Activated naive CD8-positive, alpha-beta T cell treated with anti-CD3 and anti-CD28 coated beads for 36 hours (primary cell): ENCODE measurements at regions not wholly inside any gene's neighbourhood (a gene's known extent, or its start where the extent isn't known, plus 50 kb on each side); places are given as distances from the start of the nearest gene placed in this dataset.

ENCODE experiments used
- DNase-seq: peaks from one replicate; pipeline ENCODE4 v3.0.0; 2021
- H3K27ac Mint-ChIP-seq: one replicate; pipeline ENCODE4 v1.8.0; 2022; ENCODE audit warnings: mild to moderate bottlenecking, moderate library complexity, mixed read lengths
- H3K27me3 Mint-ChIP-seq: one replicate; pipeline ENCODE4 v1.8.0; 2022; ENCODE audit warnings: mild to moderate bottlenecking, mixed read lengths
- H3K36me3 Mint-ChIP-seq: one replicate; pipeline ENCODE4 v1.8.0; 2021; ENCODE audit warnings: mild to moderate bottlenecking, mixed read lengths
- H3K4me1 Mint-ChIP-seq: one replicate; pipeline ENCODE4 v1.8.0; 2021; ENCODE audit warnings: mixed read lengths
- H3K4me3 Mint-ChIP-seq: one replicate; pipeline ENCODE4 v1.8.0; 2022; ENCODE audit warnings: mild to moderate bottlenecking, moderate library complexity, mixed read lengths
- H3K9me3 Mint-ChIP-seq: one replicate; pipeline ENCODE4 v1.8.0; 2022; ENCODE audit warnings: mixed read lengths

- Mint-ChIP-seq H3K36me3 (no peaks in the 10 kb centered on the region), H3K27me3 (no peaks in the 10 kb centered on the region), H3K9me3 (peaks cover 13% of the 10 kb centered on the region), H3K4me3 (no peak overlapping the region), H3K4me1 (no peaks in the 10 kb centered on the region), H3K27ac (no peak overlapping the region)
- no peak for DNase-seq
These were observed 589.7 kb upstream of the LRRC4C start for GRCh38 chr11:42049186-42049585.

GRCh38 chr11:42049650-42050049 lies 590.2 kb upstream of the LRRC4C start:
- H3K27me3 Mint-ChIP-seq, result no peaks in the 10 kb centered on the region
- no peaks in the 10 kb centered on the region for H3K4me1 Mint-ChIP-seq
- DNase-seq, result no peak
- H3K9me3 Mint-ChIP-seq, result peaks cover 9% of the 10 kb centered on the region
- H3K4me3 Mint-ChIP-seq, result no peak overlapping the region
- H3K27ac Mint-ChIP-seq, result no peak overlapping the region
- H3K36me3 Mint-ChIP-seq, result no peaks in the 10 kb centered on the region

DNA sequence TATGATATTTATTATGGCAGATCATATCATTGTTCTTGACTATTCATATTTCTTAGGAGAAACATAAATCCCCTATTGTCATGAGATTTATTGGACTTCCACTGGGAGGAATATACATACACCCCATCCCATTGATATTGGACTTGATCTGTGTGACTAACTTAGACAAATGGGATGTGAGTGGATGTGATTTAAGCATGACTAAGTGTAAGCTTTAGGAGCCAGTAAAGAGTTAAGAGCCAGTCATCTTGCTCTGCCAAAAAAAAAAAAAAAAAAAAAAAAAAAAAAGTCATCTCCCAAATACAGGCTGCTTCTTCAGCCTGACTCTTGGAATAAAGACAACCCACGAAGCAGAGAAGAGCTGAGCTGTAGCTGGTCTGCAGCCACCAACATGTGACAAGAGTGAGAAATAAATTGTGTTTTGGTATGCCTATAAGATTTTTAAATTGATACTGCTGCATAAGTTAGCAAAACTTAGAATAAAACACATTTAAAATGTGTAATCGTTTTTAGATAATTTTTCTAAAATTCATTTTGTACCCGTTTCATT lies 595.0 kb upstream of the LRRC4C start:
- H3K4me3 Mint-ChIP-seq, result no peak overlapping the region
- no peaks in the 10 kb centered on the region for H3K4me1 Mint-ChIP-seq
- peaks cover 14% of the 10 kb centered on the region for H3K9me3 Mint-ChIP-seq
- DNase-seq, result no peak
- H3K27ac Mint-ChIP-seq, result no peak overlapping the region
- H3K27me3 Mint-ChIP-seq, result no peaks in the 10 kb centered on the region
- H3K36me3 Mint-ChIP-seq, result no peaks in the 10 kb centered on the region

DNA sequence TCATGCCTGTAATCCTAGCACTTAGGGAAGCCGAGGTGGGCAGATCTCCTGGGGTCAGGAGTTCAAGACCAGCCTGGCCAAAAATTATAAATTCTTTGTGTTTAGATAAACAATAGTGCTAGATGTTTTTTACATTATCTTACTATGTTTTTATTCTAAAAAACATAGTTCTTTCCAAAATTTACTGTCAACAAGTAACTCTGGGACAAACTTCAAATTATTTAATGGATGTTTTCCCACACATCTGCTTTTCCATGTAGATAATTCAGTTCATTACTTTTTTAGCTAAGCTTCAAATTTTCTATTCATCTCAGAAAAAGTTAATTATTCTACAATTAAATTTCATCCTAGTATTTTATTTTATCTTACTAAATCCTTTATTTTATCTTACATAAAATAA lies 596.2 kb upstream of the LRRC4C start:
- Mint-ChIP-seq H3K4me3 (no peak overlapping the region), H3K4me1 (no peaks in the 10 kb centered on the region), H3K27ac (no peak overlapping the region), H3K9me3 (peaks cover 9% of the 10 kb centered on the region), H3K27me3 (no peaks in the 10 kb centered on the region), H3K36me3 (no peaks in the 10 kb centered on the region)
- no peak for DNase-seq

- Mint-ChIP-seq H3K4me3 (no peak overlapping the region), H3K36me3 (no peaks in the 10 kb centered on the region), H3K9me3 (peaks cover 13% of the 10 kb centered on the region), H3K4me1 (no peaks in the 10 kb centered on the region), H3K27me3 (no peaks in the 10 kb centered on the region), H3K27ac (no peak overlapping the region)
- DNase-seq, result no peak
These were observed 599.3 kb upstream of the LRRC4C start for GRCh38 chr11:42058794-42059193.

GRCh38 chr11:42065199-42065598 lies 605.7 kb upstream of the LRRC4C start:
- H3K9me3 Mint-ChIP-seq, result peaks cover 11% of the 10 kb centered on the region
- H3K27ac Mint-ChIP-seq, result no peak overlapping the region
- DNase-seq, result no peak
- no peak overlapping the region for H3K4me3 Mint-ChIP-seq
- H3K27me3 Mint-ChIP-seq, result no peaks in the 10 kb centered on the region
- no peaks in the 10 kb centered on the region for H3K4me1 Mint-ChIP-seq
- no peaks in the 10 kb centered on the region for H3K36me3 Mint-ChIP-seq

DNA sequence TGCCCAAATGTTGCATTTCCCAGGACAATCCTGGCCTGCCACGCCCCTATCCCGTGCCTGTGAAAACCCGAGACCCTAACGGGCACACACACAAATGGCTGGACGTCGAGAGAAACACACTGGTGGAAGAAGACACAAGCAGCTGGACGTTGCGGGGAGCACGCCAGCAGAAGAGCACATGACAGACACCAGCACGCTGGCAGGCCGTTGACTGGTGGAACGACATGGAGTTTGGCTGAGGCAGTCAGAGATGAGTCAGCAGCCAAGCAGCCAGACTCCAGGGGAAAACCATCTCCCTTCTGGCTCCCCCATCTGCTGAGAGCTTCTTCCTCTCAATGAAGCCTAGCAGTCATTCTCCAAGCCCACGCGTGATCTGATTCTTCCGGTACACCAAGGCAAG lies 606.7 kb upstream of the LRRC4C start:
- Mint-ChIP-seq H3K36me3 (no peaks in the 10 kb centered on the region), H3K4me3 (no peak overlapping the region), H3K27me3 (no peaks in the 10 kb centered on the region), H3K4me1 (no peaks in the 10 kb centered on the region), H3K27ac (no peak overlapping the region), H3K9me3 (peaks cover 9% of the 10 kb centered on the region)
- DNase-seq, result no peak

GRCh38 chr11:42074306-42074705 lies 614.9 kb upstream of the LRRC4C start:
- Mint-ChIP-seq H3K36me3 (no peaks in the 10 kb centered on the region), H3K4me1 (no peaks in the 10 kb centered on the region), H3K4me3 (no peak overlapping the region), H3K9me3 (peaks cover 7% of the 10 kb centered on the region), H3K27me3 (no peaks in the 10 kb centered on the region), H3K27ac (no peak overlapping the region)
- no peak for DNase-seq

GRCh38 chr11:42075180-42075579 lies 615.7 kb upstream of the LRRC4C start:
- Mint-ChIP-seq H3K36me3 (no peaks in the 10 kb centered on the region), H3K27ac (no peak overlapping the region), H3K4me1 (no peaks in the 10 kb centered on the region), H3K27me3 (no peaks in the 10 kb centered on the region), H3K4me3 (no peak overlapping the region), H3K9me3 (peaks cover 9% of the 10 kb centered on the region)
- DNase-seq, result no peak

GRCh38 chr11:42077794-42078193 lies 618.3 kb upstream of the LRRC4C start:
- no peak for DNase-seq
- Mint-ChIP-seq H3K9me3 (peaks cover 7% of the 10 kb centered on the region), H3K36me3 (no peaks in the 10 kb centered on the region), H3K27me3 (no peaks in the 10 kb centered on the region), H3K4me1 (no peaks in the 10 kb centered on the region), H3K4me3 (no peak overlapping the region), H3K27ac (no peak overlapping the region)

DNA sequence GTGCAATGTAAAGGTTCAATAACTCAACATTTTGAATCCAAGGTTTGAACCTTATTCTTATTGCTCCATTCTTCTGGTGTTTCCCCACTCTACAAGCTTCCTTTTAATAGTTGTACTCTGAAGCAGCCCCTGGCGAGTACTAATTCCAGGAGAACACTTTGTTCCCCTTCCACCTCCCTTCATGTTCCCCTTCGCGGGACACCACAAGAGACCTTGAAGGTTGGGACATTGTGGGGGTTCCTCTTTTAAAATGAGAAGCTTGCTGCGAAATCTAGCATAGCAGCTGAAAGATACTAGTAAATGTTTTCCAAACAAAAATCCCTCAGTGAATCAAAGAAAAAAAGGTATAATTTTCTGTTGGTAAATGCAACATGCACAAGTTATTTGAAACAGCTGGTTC lies 626.3 kb upstream of the LRRC4C start:
- H3K4me1 Mint-ChIP-seq, result no peaks in the 10 kb centered on the region
- H3K4me3 Mint-ChIP-seq, result no peak overlapping the region
- H3K9me3 Mint-ChIP-seq, result peaks cover 11% of the 10 kb centered on the region
- no peaks in the 10 kb centered on the region for H3K36me3 Mint-ChIP-seq
- no peaks in the 10 kb centered on the region for H3K27me3 Mint-ChIP-seq
- DNase-seq, result no peak
- no peak overlapping the region for H3K27ac Mint-ChIP-seq

DNA sequence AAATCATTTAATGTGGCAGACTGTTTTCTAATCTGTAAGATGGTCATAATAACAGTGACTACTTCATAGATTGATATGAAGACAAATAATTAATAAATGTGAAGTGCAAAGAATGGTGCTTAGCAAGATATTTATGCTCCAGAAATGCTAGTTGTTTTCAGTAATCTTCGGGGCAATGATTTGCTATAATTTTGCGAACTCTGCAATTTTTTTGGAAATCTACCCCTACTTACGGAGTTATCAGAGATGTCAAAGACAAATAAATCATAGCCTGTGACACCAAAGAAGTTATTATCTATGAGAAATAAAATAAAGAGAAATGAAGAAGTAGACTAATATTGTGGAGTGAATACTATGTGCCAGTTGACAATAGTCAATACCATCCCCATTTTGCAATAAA lies 634.1 kb upstream of the LRRC4C start:
- H3K27ac Mint-ChIP-seq, result no peak overlapping the region
- no peaks in the 10 kb centered on the region for H3K27me3 Mint-ChIP-seq
- H3K4me3 Mint-ChIP-seq, result no peak overlapping the region
- no peaks in the 10 kb centered on the region for H3K4me1 Mint-ChIP-seq
- no peaks in the 10 kb centered on the region for H3K36me3 Mint-ChIP-seq
- peaks cover 7% of the 10 kb centered on the region for H3K9me3 Mint-ChIP-seq
- DNase-seq, result no peak

DNA sequence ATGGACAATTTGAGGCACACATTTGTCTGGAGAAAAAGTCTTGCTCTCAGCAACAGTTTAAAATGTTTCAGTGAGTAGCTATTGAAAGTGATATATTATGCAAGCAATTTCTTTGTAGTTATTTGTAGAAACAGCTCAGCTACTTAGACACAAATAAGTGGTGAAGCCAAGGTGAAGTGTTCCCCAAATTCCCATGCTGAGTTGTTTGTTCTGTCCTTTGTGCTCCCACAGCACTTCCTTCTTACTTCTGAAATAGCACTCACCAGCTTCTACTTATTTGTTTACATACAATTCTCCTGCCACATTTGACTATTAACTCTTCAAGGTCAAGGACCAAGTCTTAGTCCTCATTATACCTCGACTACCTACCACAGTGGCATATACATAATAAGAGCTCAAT lies 638.6 kb upstream of the LRRC4C start:
- H3K27me3 Mint-ChIP-seq, result no peaks in the 10 kb centered on the region
- no peaks in the 10 kb centered on the region for H3K36me3 Mint-ChIP-seq
- H3K27ac Mint-ChIP-seq, result no peak overlapping the region
- H3K9me3 Mint-ChIP-seq, result peaks cover 5% of the 10 kb centered on the region
- no peaks in the 10 kb centered on the region for H3K4me1 Mint-ChIP-seq
- H3K4me3 Mint-ChIP-seq, result no peak overlapping the region
- DNase-seq, result no peak

GRCh38 chr11:42112866-42113265 lies 653.4 kb upstream of the LRRC4C start:
- no peaks in the 10 kb centered on the region for H3K27me3 Mint-ChIP-seq
- H3K4me3 Mint-ChIP-seq, result no peak overlapping the region
- no peaks in the 10 kb centered on the region for H3K36me3 Mint-ChIP-seq
- no peaks in the 10 kb centered on the region for H3K4me1 Mint-ChIP-seq
- no peak overlapping the region for H3K27ac Mint-ChIP-seq
- no peak for DNase-seq
- H3K9me3 Mint-ChIP-seq, result peaks cover 3% of the 10 kb centered on the region

- no peaks in the 10 kb centered on the region for H3K36me3 Mint-ChIP-seq
- no peaks in the 10 kb centered on the region for H3K27me3 Mint-ChIP-seq
- no peaks in the 10 kb centered on the region for H3K4me1 Mint-ChIP-seq
- H3K9me3 Mint-ChIP-seq, result peaks cover 10% of the 10 kb centered on the region
- DNase-seq, result no peak
- H3K4me3 Mint-ChIP-seq, result no peak overlapping the region
- no peak overlapping the region for H3K27ac Mint-ChIP-seq
These were observed 655.5 kb upstream of the LRRC4C start for GRCh38 chr11:42114927-42115326.

DNA sequence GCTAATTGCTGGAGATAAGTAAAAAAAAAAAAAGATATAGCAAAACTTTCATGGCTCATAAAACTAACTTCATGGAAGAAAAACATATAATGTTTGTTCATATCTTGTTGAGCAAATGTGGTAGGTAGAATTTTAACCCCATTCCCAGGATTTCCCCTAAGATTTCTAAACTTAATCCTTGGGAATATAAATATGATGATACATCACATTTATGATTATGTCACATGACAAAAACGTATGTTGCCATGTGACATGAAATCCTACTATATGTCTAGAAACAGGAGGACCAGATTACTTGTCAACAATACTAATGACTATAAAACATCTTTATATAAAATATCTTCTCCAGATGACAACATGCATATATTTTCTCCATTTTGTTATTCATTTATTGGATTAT lies 679.0 kb upstream of the LRRC4C start:
- H3K36me3 Mint-ChIP-seq, result no peaks in the 10 kb centered on the region
- no peak overlapping the region for H3K4me3 Mint-ChIP-seq
- no peak overlapping the region for H3K27ac Mint-ChIP-seq

DNA sequence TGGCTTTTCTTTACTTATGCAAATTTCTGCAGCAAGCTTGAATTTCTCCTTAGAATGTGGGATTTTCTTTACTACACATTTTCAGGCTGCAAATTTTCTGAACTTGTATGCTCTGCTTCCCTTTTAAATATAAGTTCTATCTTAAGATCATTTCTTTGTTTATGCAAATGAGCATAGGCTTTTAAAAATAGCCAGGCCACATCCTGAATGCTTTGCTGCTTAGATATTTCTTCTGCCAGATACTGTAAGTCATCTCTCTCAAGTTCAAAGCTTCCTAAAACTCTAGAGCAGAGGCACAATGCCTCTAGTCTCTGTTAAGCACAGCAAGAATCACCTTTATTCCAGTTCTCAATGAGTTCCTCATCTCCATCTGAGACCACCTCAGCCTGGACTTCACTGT lies 685.9 kb upstream of the LRRC4C start:
- Mint-ChIP-seq H3K4me1 (no peaks in the 10 kb centered on the region), H3K27me3 (no peaks in the 10 kb centered on the region), H3K9me3 (peaks cover 21% of the 10 kb centered on the region), H3K4me3 (no peak overlapping the region), H3K27ac (no peak overlapping the region), H3K36me3 (no peaks in the 10 kb centered on the region)
- DNase-seq, result no peak

More for the DNA sequence above, 679.0 kb upstream of the LRRC4C start:
- H3K27me3 Mint-ChIP-seq, result no peaks in the 10 kb centered on the region
- peaks cover 9% of the 10 kb centered on the region for H3K9me3 Mint-ChIP-seq
- DNase-seq, result no peak
- H3K4me1 Mint-ChIP-seq, result no peaks in the 10 kb centered on the region
